OCI-LY1 (cell line): ENCODE measurements at regions not wholly inside any gene's neighbourhood (a gene's known extent, or its start where the extent isn't known, plus 50 kb on each side); places are given as distances from the start of the nearest gene placed in this dataset.

Experiments used
- H2AFZ ChIP-seq: fragments of 200-600 bp; sonication (generic), shearing (Covaris generic); 2 replicates; pipeline ENCODE4 v1.6.0; 2014; ENCODE audit warnings: antibody characterized with exemption, mild to moderate bottlenecking, low read length
- H3F3A ChIP-seq: fragments of 200-600 bp; sonication (generic), shearing (Covaris generic); 2 replicates; pipeline ENCODE4 v1.6.0; 2014; ENCODE audit warnings: mild to moderate bottlenecking, antibody characterized with exemption, low read length, moderate library complexity; ENCODE audit not compliant: insufficient read depth
- H3K27ac ChIP-seq: fragments of 200-600 bp; sonication (generic); 2 replicates; pipeline ENCODE4 v1.5.1; 2014; ENCODE audit warnings: low read length, mixed run types, mild to moderate bottlenecking, low read depth; ENCODE audit not compliant: poor library complexity, severe bottlenecking
- H3K27me3 ChIP-seq: fragments of 200-600 bp; sonication (generic); 2 replicates; pipeline ENCODE4 v1.6.0; 2014; ENCODE audit warnings: antibody characterized with exemption, mild to moderate bottlenecking, low read length, moderate library complexity; ENCODE audit not compliant: insufficient read depth
- H3K36me3 ChIP-seq: fragments of 200-600 bp; sonication (generic); 2 replicates; pipeline ENCODE4 v1.6.1; 2014; ENCODE audit warnings: mild to moderate bottlenecking, antibody characterized with exemption, low read length, moderate library complexity, mixed read lengths; ENCODE audit not compliant: insufficient read depth
- H3K4me1 ChIP-seq: fragments of 200-600 bp; sonication (generic); 2 replicates; pipeline ENCODE4 v1.5.1; 2014; ENCODE audit warnings: mild to moderate bottlenecking, low read length, moderate library complexity; ENCODE audit not compliant: insufficient read depth, severe bottlenecking
- H3K4me2 ChIP-seq: fragments of 200-600 bp; sonication (generic), shearing (Covaris generic); 2 replicates; pipeline ENCODE4 v1.6.1; 2014; ENCODE audit warnings: low read length
- H3K4me3 ChIP-seq: fragments of 200-600 bp; sonication (generic); 2 replicates; pipeline ENCODE4 v1.5.1; 2014; ENCODE audit warnings: low read length, low read depth, mild to moderate bottlenecking, mixed read lengths; ENCODE audit not compliant: poor library complexity, severe bottlenecking
- H3K79me2 ChIP-seq: fragments of 200-600 bp; shearing (Covaris generic); 2 replicates; pipeline ENCODE4 v1.6.1; 2016; ENCODE audit warnings: mixed run types, low read length, mixed read lengths; ENCODE audit not compliant: insufficient read depth
- H3K9ac ChIP-seq: fragments of 200-600 bp; sonication (generic), shearing (Covaris generic); 2 replicates; pipeline ENCODE4 v1.6.1; 2014; ENCODE audit warnings: mild to moderate bottlenecking, low read length, mixed read lengths
- H3K9me2 ChIP-seq: fragments of 200-600 bp; sonication (generic), shearing (Covaris generic); 2 replicates; pipeline ENCODE4 v1.6.1; 2014; ENCODE audit warnings: low read depth, mild to moderate bottlenecking, low read length, mixed read lengths
- H3K9me3 ChIP-seq: fragments of 200-600 bp; shearing (Covaris generic); 2 replicates; pipeline ENCODE4 v1.6.1; 2014; ENCODE audit warnings: low read length, mixed read lengths
- H4K20me1 ChIP-seq: fragments of 200-600 bp; sonication (generic), shearing (Covaris generic); 2 replicates; pipeline ENCODE4 v1.6.0; 2016; ENCODE audit warnings: mild to moderate bottlenecking, low read length; ENCODE audit not compliant: insufficient read depth
- CTCF ChIP-seq: fragments of 200-600 bp; sonication (generic), shearing (Covaris generic); IDR thresholded peaks from 2 replicates; pipeline ENCODE4 v1.5.1; 2017; ENCODE audit warnings: mild to moderate bottlenecking, antibody characterized with exemption, low read length, moderate library complexity, mixed read lengths
- EZH2 ChIP-seq: fragments of 200-600 bp; sonication (generic), shearing (Covaris generic); IDR thresholded peaks from 2 replicates; pipeline ENCODE4 v1.8.0; 2017; ENCODE audit warnings: borderline replicate concordance, mixed run types, mild to moderate bottlenecking, antibody characterized with exemption, low read length, moderate library complexity, mixed read lengths

- Histone ChIP-seq H3K36me3 (no peaks in the 10 kb centered on the region), H3F3A (no peaks in the 10 kb centered on the region), H3K27me3 (no peaks in the 10 kb centered on the region), H3K4me1 (no peaks in the 10 kb centered on the region), H3K4me2 (no peak overlapping the region), H4K20me1 (no peaks in the 10 kb centered on the region), H2AFZ (no peak overlapping the region), H3K79me2 (no peaks in the 10 kb centered on the region), H3K4me3 (no peak overlapping the region), H3K9me3 (no peaks in the 10 kb centered on the region), H3K27ac (no peak overlapping the region), H3K9me2 (no peaks in the 10 kb centered on the region), H3K9ac (no peak overlapping the region)
- TF ChIP-seq CTCF (no peak), EZH2 (no peak)
These were observed 100.9 kb downstream of the MAGEB17 start for GRCh38 chrX:16268206-16268605.

- H4K20me1 ChIP-seq = no peaks in the 10 kb centered on the region
- H3K36me3 ChIP-seq = no peaks in the 10 kb centered on the region
- H3K9me3 ChIP-seq = no peaks in the 10 kb centered on the region
- H3K79me2 ChIP-seq = no peaks in the 10 kb centered on the region
- no peak overlapping the region for H2AFZ ChIP-seq
- no peak overlapping the region for H3K9ac ChIP-seq
- H3F3A ChIP-seq = no peaks in the 10 kb centered on the region
- H3K27ac ChIP-seq = no peak overlapping the region
- no peak overlapping the region for H3K4me2 ChIP-seq
- no peak overlapping the region for H3K4me3 ChIP-seq
- H3K27me3 ChIP-seq = no peaks in the 10 kb centered on the region
- H3K9me2 ChIP-seq = no peaks in the 10 kb centered on the region
- H3K4me1 ChIP-seq = no peaks in the 10 kb centered on the region
- TF ChIP-seq CTCF (peak; percentile 24; the same call in 1 of the 2 replicates), EZH2 (no peak)
These were observed 111.6 kb downstream of the MAGEB17 start for GRCh38 chrX:16278927-16279326.

DNA sequence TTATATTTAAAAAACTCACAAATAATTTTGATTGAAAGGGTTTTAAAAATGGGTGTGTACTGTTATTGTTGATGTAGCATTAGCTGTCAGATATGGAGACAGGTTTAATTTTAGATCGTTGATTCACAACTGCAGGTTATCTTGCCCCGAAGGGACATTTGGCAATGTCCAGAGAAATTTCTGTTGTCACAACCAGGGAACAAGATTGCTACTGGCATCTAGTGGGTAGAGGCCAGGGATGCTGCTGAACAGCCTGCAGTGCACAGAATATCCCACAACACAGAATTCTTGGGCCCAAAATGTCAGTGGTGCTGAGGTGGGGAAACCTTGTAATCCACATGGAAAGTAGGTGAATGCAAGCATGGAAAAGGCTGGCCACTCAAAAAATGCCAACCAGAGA, 114.9 kb downstream of the MAGEB17 start:
- Histone ChIP-seq H3K4me3 (no peak overlapping the region), H3K27me3 (no peaks in the 10 kb centered on the region), H3K27ac (no peak overlapping the region), H3K4me1 (no peaks in the 10 kb centered on the region), H4K20me1 (no peaks in the 10 kb centered on the region), H3K9me3 (no peaks in the 10 kb centered on the region), H3F3A (no peaks in the 10 kb centered on the region), H3K9me2 (no peaks in the 10 kb centered on the region), H2AFZ (no peak overlapping the region), H3K79me2 (no peaks in the 10 kb centered on the region), H3K4me2 (no peak overlapping the region), H3K9ac (no peak overlapping the region), H3K36me3 (no peaks in the 10 kb centered on the region)
- TF ChIP-seq CTCF (no peak), EZH2 (no peak)
